ENCODE measurements at regions not wholly inside any gene's neighbourhood (a gene's known extent, or its start where the extent isn't known, plus 50 kb on each side); places are given as distances from the start of the nearest gene placed in this dataset.

DNA sequence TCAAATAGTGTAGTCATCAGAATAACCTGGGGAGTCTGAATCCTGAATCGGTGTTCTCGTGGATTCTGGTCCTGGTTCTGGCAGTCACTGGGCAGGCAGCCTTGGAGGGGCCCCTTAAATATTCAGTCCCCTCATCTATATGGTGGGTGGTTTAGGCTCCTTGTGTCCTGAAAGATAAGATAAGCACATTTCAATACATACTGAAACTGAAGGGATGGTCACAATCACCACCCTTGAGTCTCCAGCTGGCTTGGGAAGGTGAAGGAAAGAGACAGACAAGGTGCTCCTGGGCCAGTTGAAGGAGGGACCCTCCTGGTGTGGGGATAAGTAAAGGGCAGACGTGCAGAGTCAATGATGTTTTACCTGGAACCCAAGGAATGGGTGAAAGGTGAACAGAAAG is 146.7 kb downstream of the CXCL12 start:
- TF ChIP-seq, protein P1, sequence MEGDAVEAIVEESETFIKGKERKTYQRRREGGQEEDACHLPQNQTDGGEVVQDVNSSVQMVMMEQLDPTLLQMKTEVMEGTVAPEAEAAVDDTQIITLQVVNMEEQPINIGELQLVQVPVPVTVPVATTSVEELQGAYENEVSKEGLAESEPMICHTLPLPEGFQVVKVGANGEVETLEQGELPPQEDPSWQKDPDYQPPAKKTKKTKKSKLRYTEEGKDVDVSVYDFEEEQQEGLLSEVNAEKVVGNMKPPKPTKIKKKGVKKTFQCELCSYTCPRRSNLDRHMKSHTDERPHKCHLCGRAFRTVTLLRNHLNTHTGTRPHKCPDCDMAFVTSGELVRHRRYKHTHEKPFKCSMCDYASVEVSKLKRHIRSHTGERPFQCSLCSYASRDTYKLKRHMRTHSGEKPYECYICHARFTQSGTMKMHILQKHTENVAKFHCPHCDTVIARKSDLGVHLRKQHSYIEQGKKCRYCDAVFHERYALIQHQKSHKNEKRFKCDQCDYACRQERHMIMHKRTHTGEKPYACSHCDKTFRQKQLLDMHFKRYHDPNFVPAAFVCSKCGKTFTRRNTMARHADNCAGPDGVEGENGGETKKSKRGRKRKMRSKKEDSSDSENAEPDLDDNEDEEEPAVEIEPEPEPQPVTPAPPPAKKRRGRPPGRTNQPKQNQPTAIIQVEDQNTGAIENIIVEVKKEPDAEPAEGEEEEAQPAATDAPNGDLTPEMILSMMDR (conservative IDR thresholded peaks at IDR 0.05): no peak
- no peak for TF ChIP-seq EZH2 (IDR thresholded peaks at IDR 0.05; ENCODE audit: low read depth)

Measured in PC-9 (cell line).